GM10248 (cell line): ENCODE measurements at regions not wholly inside any gene's neighbourhood (a gene's known extent, or its start where the extent isn't known, plus 50 kb on each side); places are given as distances from the start of the nearest gene placed in this dataset.

Experiments used
- CTCF ChIA-PET: fragments of 300-600 bp; sonication (Branson Sonifier 250); formaldehyde crosslinking; extraction: SDS; loops from one replicate; lab custom pipeline; 2021; ENCODE audit warnings: antibody characterized with exemption; lab: Yijun Ruan, JAX
- POLR2A ChIA-PET: fragments of 350-650 bp; sonication (Branson Sonifier 250); formaldehyde crosslinking; extraction: SDS; loops from one replicate; lab custom pipeline; 2020; ENCODE audit warnings: antibody characterized with exemption; lab: Yijun Ruan, JAX
- DNase-seq: peaks from one replicate; pipeline ENCODE4 v3.0.0; 2012; ENCODE audit errors: extremely low spot score
- TF ChIP-seq, protein P1 (sequence below): IDR thresholded peaks from 2 replicates; pipeline ENCODE4 v1.5.1; 2012; ENCODE audit warnings: mild to moderate bottlenecking, low read depth; ENCODE audit errors: extremely low read depth, missing control alignments, control extremely low read depth

- TF ChIP-seq, protein P1, sequence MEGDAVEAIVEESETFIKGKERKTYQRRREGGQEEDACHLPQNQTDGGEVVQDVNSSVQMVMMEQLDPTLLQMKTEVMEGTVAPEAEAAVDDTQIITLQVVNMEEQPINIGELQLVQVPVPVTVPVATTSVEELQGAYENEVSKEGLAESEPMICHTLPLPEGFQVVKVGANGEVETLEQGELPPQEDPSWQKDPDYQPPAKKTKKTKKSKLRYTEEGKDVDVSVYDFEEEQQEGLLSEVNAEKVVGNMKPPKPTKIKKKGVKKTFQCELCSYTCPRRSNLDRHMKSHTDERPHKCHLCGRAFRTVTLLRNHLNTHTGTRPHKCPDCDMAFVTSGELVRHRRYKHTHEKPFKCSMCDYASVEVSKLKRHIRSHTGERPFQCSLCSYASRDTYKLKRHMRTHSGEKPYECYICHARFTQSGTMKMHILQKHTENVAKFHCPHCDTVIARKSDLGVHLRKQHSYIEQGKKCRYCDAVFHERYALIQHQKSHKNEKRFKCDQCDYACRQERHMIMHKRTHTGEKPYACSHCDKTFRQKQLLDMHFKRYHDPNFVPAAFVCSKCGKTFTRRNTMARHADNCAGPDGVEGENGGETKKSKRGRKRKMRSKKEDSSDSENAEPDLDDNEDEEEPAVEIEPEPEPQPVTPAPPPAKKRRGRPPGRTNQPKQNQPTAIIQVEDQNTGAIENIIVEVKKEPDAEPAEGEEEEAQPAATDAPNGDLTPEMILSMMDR: no peak
- CTCF ChIA-PET: interaction anchor here (1.4 to 4.8 kb wide), 4 partner anchors 10 to 29 kb away, joined by 3 to 26 read pairs (median 8); no protein-coding TSS in a partner anchor
- DNase-seq: no peak
- POLR2A ChIA-PET: no interaction called here
These were observed 303.8 kb downstream of the BTG1 start for GRCh38 chr12:91841822-91842221.

GRCh38 chr12:91836696-91837095 is 308.9 kb downstream of the BTG1 start:
- DNase-seq: no peak
- ChIA-PET CTCF (interaction anchor here (2.3 kb wide), 1 partner anchor 25 kb away, joined by 9 read pairs; no protein-coding TSS in a partner anchor), POLR2A (no interaction called here)
- TF ChIP-seq, protein P1: no peak

DNA sequence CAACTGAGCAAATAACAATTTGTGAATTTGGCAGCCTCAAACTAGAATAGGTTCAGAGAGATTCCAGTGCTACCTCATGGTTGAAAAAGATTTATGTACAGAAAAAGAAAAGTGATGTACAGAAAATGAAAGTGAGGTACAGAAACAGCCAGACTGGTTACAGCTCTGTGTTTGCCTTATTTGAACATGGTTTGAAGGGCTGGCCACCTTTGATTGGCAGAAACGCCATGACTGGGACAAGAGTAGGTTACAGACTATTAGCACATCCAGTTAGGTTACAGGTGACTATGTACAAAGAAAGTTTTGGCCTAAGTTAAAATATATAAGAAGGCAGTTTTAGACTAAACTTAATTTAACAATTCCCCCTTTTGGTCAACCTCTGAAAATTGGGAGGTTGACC is 309.4 kb downstream of the BTG1 start:
- POLR2A ChIA-PET: no interaction called here
- DNase-seq: no peak
- CTCF ChIA-PET: no interaction called here
- TF ChIP-seq, protein P1: no peak

- CTCF ChIA-PET: interaction anchor here (2.3 kb wide), 1 partner anchor 24 kb away, joined by 5 read pairs; no protein-coding TSS in a partner anchor
- DNase-seq: no peak
- TF ChIP-seq, protein P1: no peak
- POLR2A ChIA-PET: no interaction called here
These were observed 310.0 kb downstream of the BTG1 start for GRCh38 chr12:91835693-91836092.

- POLR2A ChIA-PET: no interaction called here
- CTCF ChIA-PET: interaction anchor here (1.2 to 2.3 kb wide), 2 partner anchors 20 to 22 kb away, joined by 4 to 5 read pairs; no protein-coding TSS in a partner anchor
- TF ChIP-seq, protein P1: no peak
- DNase-seq: no peak
These were observed 311.8 kb downstream of the BTG1 start for GRCh38 chr12:91833780-91834359.

DNA sequence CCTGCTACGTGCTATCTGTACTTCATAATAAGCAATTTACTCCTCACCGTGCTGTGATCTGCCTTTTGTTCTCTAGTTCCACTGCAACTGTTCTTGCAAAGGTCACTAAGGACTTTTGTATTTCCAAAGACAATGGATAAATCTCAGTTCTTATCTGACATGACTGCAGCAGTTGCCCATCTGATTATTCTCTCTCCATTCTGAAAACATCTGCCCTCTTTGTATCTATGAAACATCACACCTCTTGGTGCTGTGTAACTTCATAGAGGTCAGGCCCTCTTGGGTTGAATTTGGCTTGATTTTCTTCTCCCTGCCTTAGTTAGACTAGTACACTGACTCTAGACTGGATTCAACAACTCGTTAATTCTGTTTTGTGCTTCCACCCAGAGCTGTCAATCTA is 319.6 kb downstream of the BTG1 start:
- CTCF ChIA-PET: no interaction called here
- POLR2A ChIA-PET: no interaction called here
- TF ChIP-seq, protein P1: no peak
- DNase-seq: no peak
